Activated naive CD8-positive, alpha-beta T cell treated with anti-CD3 and anti-CD28 coated beads for 36 hours (primary cell): ENCODE measurements at regions not wholly inside any gene's neighbourhood (a gene's known extent, or its start where the extent isn't known, plus 50 kb on each side); places are given as distances from the start of the nearest gene placed in this dataset.
A peak's percentile ranks its signal among the peaks of the same experiment; 100 is the strongest.

Source experiments
- DNase-seq: peaks from one replicate; pipeline ENCODE4 v3.0.0; 2021
- H3K27ac Mint-ChIP-seq: one replicate; pipeline ENCODE4 v1.8.0; 2022; ENCODE audit warnings: mild to moderate bottlenecking, moderate library complexity, mixed read lengths
- H3K27me3 Mint-ChIP-seq: one replicate; pipeline ENCODE4 v1.8.0; 2022; ENCODE audit warnings: mild to moderate bottlenecking, mixed read lengths
- H3K36me3 Mint-ChIP-seq: one replicate; pipeline ENCODE4 v1.8.0; 2021; ENCODE audit warnings: mild to moderate bottlenecking, mixed read lengths
- H3K4me1 Mint-ChIP-seq: one replicate; pipeline ENCODE4 v1.8.0; 2021; ENCODE audit warnings: mixed read lengths
- H3K4me3 Mint-ChIP-seq: one replicate; pipeline ENCODE4 v1.8.0; 2022; ENCODE audit warnings: mild to moderate bottlenecking, moderate library complexity, mixed read lengths
- H3K9me3 Mint-ChIP-seq: one replicate; pipeline ENCODE4 v1.8.0; 2022; ENCODE audit warnings: mixed read lengths

- H3K27me3 Mint-ChIP-seq = no peaks in the 10 kb centered on the region
- H3K36me3 Mint-ChIP-seq = peaks cover 16% of the 10 kb centered on the region
- peaks cover 19% of the 10 kb centered on the region for H3K9me3 Mint-ChIP-seq
- H3K4me3 Mint-ChIP-seq = no peak overlapping the region
- H3K4me1 Mint-ChIP-seq = peaks cover 8% of the 10 kb centered on the region
- H3K27ac Mint-ChIP-seq = no peak overlapping the region
- DNase-seq = no peak
Observed at GRCh38 chr4:81852031-81852715, 380.5 kb upstream of the RASGEF1B start.

- H3K9me3 Mint-ChIP-seq = peaks cover 19% of the 10 kb centered on the region
- no peak overlapping the region for H3K4me3 Mint-ChIP-seq
- DNase-seq = no peak
- no peak overlapping the region for H3K27ac Mint-ChIP-seq
- H3K27me3 Mint-ChIP-seq = no peaks in the 10 kb centered on the region
- peaks cover 16% of the 10 kb centered on the region for H3K36me3 Mint-ChIP-seq
- H3K4me1 Mint-ChIP-seq = peaks cover 8% of the 10 kb centered on the region
Observed at GRCh38 chr4:81850701-81851100, 379.0 kb upstream of the RASGEF1B start.

- Mint-ChIP-seq H3K36me3 (no peaks in the 10 kb centered on the region), H3K27me3 (no peaks in the 10 kb centered on the region), H3K9me3 (no peaks in the 10 kb centered on the region), H3K27ac (no peak overlapping the region), H3K4me1 (peaks cover 4% of the 10 kb centered on the region), H3K4me3 (no peak overlapping the region)
- no peak for DNase-seq
Observed at GRCh38 chr4:81845761-81846160, 374.1 kb upstream of the RASGEF1B start.

GRCh38 chr4:81845273-81845672, 373.6 kb upstream of the RASGEF1B start:
- Mint-ChIP-seq H3K4me3 (no peak overlapping the region), H3K9me3 (no peaks in the 10 kb centered on the region), H3K4me1 (peaks cover 7% of the 10 kb centered on the region), H3K36me3 (no peaks in the 10 kb centered on the region), H3K27ac (no peak overlapping the region), H3K27me3 (no peaks in the 10 kb centered on the region)
- no peak for DNase-seq

- Mint-ChIP-seq H3K4me3 (no peak overlapping the region), H3K36me3 (no peaks in the 10 kb centered on the region), H3K9me3 (no peaks in the 10 kb centered on the region), H3K4me1 (peaks cover 10% of the 10 kb centered on the region), H3K27me3 (no peaks in the 10 kb centered on the region), H3K27ac (no peak overlapping the region)
- peak; percentile 59 for DNase-seq
Observed at GRCh38 chr4:81844717-81845116, 373.0 kb upstream of the RASGEF1B start.

GRCh38 chr4:81839347-81840042, 367.8 kb upstream of the RASGEF1B start:
- H3K9me3 Mint-ChIP-seq = no peaks in the 10 kb centered on the region
- peaks cover 14% of the 10 kb centered on the region for H3K4me1 Mint-ChIP-seq
- no peak for DNase-seq
- no peaks in the 10 kb centered on the region for H3K36me3 Mint-ChIP-seq
- no peak overlapping the region for H3K27ac Mint-ChIP-seq
- H3K4me3 Mint-ChIP-seq = no peak overlapping the region
- H3K27me3 Mint-ChIP-seq = no peaks in the 10 kb centered on the region

GRCh38 chr4:81838586-81838985, 366.9 kb upstream of the RASGEF1B start:
- peaks cover 14% of the 10 kb centered on the region for H3K4me1 Mint-ChIP-seq
- no peaks in the 10 kb centered on the region for H3K27me3 Mint-ChIP-seq
- no peak overlapping the region for H3K4me3 Mint-ChIP-seq
- H3K27ac Mint-ChIP-seq = no peak overlapping the region
- DNase-seq = no peak
- no peaks in the 10 kb centered on the region for H3K36me3 Mint-ChIP-seq
- H3K9me3 Mint-ChIP-seq = no peaks in the 10 kb centered on the region

GRCh38 chr4:81836716-81837115, 365.0 kb upstream of the RASGEF1B start:
- Mint-ChIP-seq H3K27me3 (no peaks in the 10 kb centered on the region), H3K4me3 (no peak overlapping the region), H3K36me3 (no peaks in the 10 kb centered on the region), H3K4me1 (peaks cover 14% of the 10 kb centered on the region), H3K9me3 (no peaks in the 10 kb centered on the region), H3K27ac (no peak overlapping the region)
- DNase-seq = no peak

GRCh38 chr4:81833576-81833975, 361.9 kb upstream of the RASGEF1B start:
- no peak overlapping the region for H3K4me3 Mint-ChIP-seq
- no peaks in the 10 kb centered on the region for H3K9me3 Mint-ChIP-seq
- no peak for DNase-seq
- H3K27ac Mint-ChIP-seq = no peak overlapping the region
- no peaks in the 10 kb centered on the region for H3K27me3 Mint-ChIP-seq
- H3K4me1 Mint-ChIP-seq = no peaks in the 10 kb centered on the region
- no peaks in the 10 kb centered on the region for H3K36me3 Mint-ChIP-seq

- DNase-seq = no peak
- H3K9me3 Mint-ChIP-seq = peaks cover 6% of the 10 kb centered on the region
- H3K36me3 Mint-ChIP-seq = peaks cover 4% of the 10 kb centered on the region
- H3K4me3 Mint-ChIP-seq = no peak overlapping the region
- H3K27ac Mint-ChIP-seq = no peak overlapping the region
- H3K27me3 Mint-ChIP-seq = peaks cover 4% of the 10 kb centered on the region
- H3K4me1 Mint-ChIP-seq = peaks cover 13% of the 10 kb centered on the region
Observed at GRCh38 chr4:81828991-81829390, 357.3 kb upstream of the RASGEF1B start.

GRCh38 chr4:81827577-81828202, 356.0 kb upstream of the RASGEF1B start:
- H3K36me3 Mint-ChIP-seq = peaks cover 4% of the 10 kb centered on the region
- peaks cover 4% of the 10 kb centered on the region for H3K27me3 Mint-ChIP-seq
- DNase-seq = peak; percentile 30
- peak overlapping the region; percentile 78 for H3K27ac Mint-ChIP-seq
- peaks cover 6% of the 10 kb centered on the region for H3K9me3 Mint-ChIP-seq
- H3K4me1 Mint-ChIP-seq = peaks cover 13% of the 10 kb centered on the region
- no peak overlapping the region for H3K4me3 Mint-ChIP-seq

- Mint-ChIP-seq H3K4me3 (no peak overlapping the region), H3K36me3 (peaks cover 4% of the 10 kb centered on the region), H3K4me1 (peaks cover 13% of the 10 kb centered on the region), H3K27me3 (peaks cover 4% of the 10 kb centered on the region), H3K9me3 (peaks cover 6% of the 10 kb centered on the region), H3K27ac (peak overlapping the region; percentile 63)
- DNase-seq = no peak
Observed at GRCh38 chr4:81826817-81827424, 355.2 kb upstream of the RASGEF1B start.

GRCh38 chr4:81826335-81826734, 354.6 kb upstream of the RASGEF1B start:
- DNase-seq = no peak
- H3K27ac Mint-ChIP-seq = no peak overlapping the region
- peaks cover 6% of the 10 kb centered on the region for H3K9me3 Mint-ChIP-seq
- H3K36me3 Mint-ChIP-seq = peaks cover 4% of the 10 kb centered on the region
- no peak overlapping the region for H3K4me3 Mint-ChIP-seq
- peaks cover 4% of the 10 kb centered on the region for H3K27me3 Mint-ChIP-seq
- peaks cover 13% of the 10 kb centered on the region for H3K4me1 Mint-ChIP-seq

- H3K27ac Mint-ChIP-seq = no peak overlapping the region
- H3K4me3 Mint-ChIP-seq = no peak overlapping the region
- H3K9me3 Mint-ChIP-seq = no peaks in the 10 kb centered on the region
- DNase-seq = no peak
- H3K4me1 Mint-ChIP-seq = no peaks in the 10 kb centered on the region
- no peaks in the 10 kb centered on the region for H3K36me3 Mint-ChIP-seq
- H3K27me3 Mint-ChIP-seq = peaks cover 11% of the 10 kb centered on the region
Observed at GRCh38 chr4:81818385-81818920, 346.7 kb upstream of the RASGEF1B start.
